CD4-positive, alpha-beta T cell treated with Interleukin-12 subunit alpha and Interleukin-12 subunit beta, for 1 hour (primary cell): ENCODE measurements at regions not wholly inside any gene's neighbourhood (a gene's known extent, or its start where the extent isn't known, plus 50 kb on each side); places are given as distances from the start of the nearest gene placed in this dataset.
"Not testable (repeated sequence)": the region's sequence is repeated elsewhere in the genome, so short reads cannot be mapped to it uniquely, and the experiment has no call there.

Source experiments
- DNase-seq: peaks from one replicate; pipeline ENCODE4 v3.0.0-alpha.2; 2020

DNA sequence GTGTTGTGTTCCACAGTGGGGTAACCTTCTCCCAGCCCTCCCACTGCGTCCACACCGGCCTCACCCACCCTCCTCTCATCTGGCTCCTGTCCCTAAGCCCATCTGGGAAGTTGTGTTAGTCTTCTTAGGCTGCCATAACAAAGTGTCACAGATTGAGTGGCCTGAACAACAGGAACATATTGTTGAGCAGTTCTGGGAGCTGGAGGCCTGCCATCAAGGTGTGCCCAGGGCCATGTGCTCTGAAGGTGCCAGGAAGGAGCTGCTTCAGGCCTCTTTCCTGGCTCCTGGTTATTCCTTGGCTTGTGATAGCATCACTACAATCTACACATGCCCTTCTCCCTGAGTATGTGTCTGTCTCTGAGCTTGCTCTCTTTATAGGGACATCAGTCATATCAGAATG lies 327.6 kb upstream of the COBL start:
- no peak for DNase-seq

DNA sequence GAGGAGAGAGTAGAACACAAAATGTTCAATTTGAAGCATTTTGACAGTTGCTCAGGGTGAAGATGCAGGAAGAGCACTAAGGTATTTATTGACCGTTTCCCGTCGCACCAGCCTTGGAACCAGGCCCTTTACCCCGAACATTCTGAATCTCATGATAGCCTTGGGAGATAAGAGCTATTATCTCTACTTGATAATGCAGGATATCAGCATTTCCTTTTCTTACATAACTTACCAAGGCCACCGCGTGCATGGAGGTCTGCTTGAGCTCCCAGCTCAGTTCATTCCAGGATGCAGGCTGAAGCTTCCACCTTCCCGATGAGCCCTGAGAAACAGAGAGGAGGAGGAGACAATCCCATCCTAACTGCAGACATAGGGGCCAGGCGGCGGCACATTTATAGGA lies 324.2 kb upstream of the COBL start:
- no peak for DNase-seq

DNA sequence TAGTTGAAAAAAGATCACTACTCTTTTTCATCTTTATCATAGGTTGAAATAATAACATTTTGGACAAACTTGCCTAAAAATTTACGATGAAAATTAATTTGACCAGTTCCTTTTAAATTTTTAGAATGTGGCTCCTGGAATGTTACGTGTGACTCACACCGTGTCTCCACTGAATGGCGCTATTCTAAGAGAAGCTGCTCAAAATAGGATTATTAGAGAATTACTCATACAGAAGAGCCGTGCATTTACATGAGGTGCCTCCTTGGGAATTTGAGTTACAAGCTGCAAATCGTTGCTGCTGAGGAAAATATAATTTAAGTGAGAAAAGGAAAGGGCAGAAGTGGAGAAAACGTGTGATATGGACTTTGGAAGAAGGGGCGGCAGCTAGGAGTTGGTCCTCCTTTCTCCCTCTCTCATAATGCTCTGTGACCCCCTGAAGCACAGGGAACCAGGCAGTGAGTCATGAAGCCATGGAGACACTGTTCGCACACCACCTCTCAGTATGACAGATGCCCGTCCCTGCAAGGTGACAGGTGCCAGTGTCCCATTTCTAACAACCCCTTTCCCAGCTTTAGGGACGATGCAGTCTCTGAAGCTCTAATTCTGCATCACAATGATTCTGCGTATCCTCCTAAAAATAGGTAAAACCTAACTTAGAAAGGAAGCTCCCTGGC lies 323.2 kb upstream of the COBL start:
- DNase-seq, result no peak

DNA sequence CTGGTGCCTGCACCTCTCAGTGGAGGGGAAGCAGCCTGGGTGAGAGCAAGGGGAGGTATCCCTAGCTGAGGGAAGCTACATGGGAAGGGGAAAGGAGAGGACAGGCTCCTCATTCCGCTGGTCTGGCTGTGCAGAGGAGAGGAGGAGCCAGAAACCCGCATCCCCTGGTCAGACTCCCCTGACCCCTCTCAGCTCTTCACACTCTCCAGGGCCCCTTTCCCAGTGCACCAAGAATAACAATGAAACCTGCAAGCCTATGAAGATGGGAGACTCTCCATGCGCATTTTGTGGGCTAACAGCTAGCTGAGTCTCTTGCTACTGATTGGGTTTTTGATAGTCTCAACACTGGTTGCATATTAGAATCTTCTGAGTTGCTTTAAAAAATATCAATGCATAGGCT lies 319.9 kb upstream of the COBL start:
- DNase-seq, result no peak

DNA sequence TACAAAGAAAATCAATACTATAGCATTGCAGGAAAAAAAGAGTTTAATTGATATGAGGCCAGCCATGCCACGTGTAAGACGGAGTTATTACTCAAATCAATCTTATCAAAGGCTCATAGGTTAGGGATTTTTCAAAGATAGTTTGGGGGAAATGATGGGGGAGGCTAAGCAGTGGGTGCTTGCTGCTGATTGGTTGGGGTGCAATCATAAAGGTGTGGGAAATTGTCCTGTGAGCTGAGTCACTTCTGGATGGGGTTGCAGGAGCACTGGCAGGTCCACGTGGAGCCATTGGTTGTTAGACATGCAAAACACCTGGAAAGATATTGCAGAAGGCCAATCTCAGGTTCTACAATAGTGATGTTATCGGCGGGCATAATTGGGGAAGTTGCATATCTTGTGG lies 319.2 kb upstream of the COBL start:
- DNase-seq, result no peak

DNA sequence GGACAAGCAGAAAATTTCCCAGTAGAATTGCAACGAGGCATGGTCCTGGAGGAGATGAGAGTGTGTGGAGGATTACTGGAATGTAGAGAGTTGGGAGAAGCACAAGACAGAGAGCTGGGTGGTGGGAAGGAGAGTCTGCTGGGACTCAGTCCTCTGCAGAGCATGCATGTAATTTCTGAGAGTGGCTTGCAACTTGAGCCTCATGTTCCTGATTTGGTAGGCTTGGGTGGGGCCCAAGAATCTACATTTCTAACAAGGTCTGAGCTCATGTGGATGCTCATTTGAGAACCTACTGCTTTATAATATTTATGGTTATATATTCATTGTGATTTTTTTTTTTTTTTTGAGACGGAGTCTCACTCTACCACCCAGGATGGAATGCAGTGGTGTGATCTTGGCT lies 317.9 kb upstream of the COBL start:
- no peak for DNase-seq

DNA sequence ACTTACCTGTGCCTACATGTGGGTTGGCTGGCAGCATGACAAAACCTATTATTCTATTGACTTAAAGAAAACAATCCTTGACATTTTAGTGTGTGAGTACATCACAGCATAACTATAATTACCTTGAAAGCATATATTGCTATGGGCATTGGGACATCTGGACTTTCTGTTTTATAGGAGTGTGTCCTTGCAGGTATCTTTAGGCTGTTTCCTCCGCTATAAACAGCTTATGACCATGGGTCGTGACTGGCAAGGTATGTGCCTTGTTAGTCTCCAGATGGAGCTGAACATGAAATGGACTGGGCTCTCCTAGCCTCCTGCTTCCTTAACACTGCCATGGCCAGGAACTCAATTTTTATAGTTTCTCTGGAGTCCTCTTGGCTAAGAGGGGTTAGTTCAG lies 317.4 kb upstream of the COBL start:
- no peak for DNase-seq

DNA sequence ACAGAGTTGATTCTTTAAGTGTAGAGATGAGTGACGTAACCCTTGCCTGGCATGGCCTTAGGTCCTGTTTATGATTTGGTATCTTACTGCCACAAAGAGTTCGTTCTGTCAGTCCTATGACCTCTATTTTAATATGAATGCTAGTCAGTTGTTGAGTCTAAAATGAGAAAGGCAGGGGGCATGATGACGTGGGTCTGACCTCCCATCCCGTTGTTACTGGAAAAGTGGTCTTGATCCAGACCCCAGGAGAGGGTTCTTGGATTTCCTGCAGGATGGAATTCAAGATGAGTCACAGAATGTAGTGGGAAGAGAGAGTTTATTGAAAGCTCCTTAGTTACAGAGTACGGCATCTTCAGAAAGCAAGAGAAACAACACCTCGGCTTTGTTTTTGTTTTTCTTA lies 317.0 kb upstream of the COBL start:
- DNase-seq, result no peak

DNA sequence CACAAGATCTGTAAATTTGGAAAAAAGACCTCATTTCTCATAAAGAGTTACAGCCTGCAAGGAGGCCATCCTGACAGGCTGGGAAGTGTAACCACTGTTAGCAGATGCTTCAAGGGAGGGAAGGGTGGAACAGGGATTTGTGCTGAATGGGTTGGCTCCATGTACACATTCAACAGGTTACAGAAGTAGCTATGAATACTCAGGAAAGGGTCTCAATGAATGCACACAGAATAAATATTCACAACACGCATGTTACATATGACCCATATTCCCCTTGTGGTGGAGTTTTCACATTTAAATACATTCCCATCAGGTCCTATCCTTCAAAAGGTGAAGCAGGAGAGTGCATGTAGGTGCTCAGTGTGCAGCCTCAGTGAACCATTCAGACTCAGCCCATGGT lies 316.4 kb upstream of the COBL start:
- DNase-seq, result no peak

DNA sequence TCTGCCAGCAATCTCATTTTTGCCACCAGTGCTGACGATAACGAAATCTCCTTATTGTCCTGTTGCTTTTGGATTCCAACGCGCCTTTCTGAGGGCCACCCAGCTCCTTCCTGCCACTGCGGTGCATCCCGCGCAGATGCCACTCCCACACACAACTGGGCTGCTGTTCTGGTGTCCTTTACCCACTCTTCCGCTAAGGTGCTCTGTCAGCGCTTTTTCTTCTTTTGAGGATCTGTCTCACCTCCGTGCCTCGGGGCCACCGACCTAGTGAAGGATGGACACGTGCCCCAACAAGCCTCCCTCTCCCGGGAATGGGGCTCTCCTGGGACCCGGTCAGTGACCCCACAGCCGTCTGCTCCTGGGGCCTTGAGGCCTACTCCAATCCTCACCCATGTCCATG lies 314.3 kb upstream of the COBL start:
- no peak for DNase-seq

DNA sequence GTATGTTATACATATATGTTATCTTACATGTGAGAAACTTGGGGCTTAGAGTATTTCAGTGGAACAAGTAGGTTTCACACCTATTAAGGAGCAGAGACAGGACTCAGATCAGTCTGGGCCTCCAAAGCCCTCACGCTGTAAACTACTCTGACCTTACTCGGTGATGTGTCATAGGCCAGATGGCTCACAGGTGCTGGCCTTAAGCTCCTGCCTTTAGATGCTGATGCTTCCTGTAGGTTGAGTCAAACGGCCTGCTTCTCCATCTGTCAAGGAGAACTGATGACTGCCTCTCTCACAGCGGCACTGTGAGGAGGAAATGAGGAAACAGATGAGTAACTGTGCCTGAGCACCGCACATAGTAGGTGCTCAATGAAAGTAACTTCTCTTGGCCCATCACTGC lies 312.6 kb upstream of the COBL start:
- DNase-seq, result no peak

DNA sequence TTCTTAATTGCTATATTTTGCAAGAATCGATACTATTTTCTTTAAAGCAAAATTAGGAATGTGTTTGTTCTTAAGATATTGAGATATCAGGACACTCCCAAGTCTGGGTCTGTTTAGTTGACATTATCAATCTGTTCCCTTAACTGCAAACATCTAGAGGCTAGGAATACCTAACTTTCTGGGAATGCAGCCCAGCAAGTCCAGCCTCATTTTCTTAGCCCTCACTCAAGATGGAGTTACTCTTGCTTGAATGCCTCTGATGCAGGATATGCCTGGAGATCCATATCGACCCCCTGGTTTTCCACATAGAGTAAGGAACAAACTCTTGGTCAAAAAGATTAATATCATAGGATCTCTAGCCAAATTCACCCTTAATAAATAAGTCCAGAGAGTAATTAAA lies 305.3 kb upstream of the COBL start:
- no peak for DNase-seq

DNA sequence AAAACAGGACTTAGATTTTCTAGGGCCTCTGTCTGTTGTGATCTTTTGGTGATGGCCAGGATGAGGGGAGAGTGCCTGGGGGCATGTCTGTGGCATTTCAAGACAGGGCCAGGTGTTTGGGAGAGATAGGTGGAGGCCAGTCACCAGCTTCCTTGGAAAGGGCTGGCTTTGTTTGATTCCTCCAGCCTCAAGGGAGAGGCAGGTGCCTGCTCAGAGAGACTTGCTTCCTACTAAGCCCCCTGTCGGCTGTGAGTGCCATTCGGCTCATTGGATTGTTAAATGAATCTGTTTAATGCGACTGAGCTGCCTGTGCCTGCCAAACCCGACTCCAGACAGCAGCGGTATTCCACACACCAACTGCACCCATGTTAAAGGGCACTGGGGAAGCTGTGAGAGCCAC lies 304.1 kb upstream of the COBL start:
- no peak for DNase-seq

DNA sequence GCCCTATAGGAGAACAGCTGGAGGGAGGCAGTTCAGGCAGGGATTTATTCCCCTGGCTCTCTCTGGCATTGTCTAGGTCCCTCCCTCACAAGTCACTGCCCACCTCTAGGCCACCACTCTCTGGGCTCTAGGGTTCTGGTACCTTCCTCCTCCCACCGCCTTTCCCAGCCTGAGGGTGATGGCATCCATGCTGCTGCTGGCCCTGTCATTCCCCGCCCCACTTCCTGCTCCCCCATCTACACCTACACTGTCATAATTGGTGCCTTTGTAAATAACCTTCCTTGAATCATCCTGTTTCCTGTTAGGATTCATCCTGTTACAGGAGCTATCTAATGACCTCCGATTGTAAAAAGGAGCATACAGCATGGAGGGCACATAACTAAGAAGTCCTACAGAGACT lies 303.3 kb upstream of the COBL start:
- no peak for DNase-seq

DNA sequence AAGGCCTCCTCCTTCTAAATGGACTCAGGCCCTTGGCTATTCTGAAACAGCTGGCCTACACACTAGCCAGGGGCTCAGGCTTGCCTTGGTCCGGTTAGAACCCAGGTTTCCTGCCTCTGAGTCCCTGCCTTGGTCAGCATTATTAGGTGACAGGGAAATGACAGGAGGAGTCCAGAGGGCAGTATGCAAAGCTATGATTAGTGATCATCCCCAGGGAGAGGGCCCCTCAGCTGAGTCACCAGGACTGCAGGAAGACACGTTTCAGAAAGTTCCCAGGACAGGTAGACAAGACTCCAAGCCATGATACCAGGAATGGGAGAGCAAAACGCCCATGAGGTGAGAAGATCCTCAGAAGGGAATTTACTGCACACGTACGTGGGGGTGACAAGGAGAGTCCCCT lies 301.1 kb upstream of the COBL start:
- no peak for DNase-seq

DNA sequence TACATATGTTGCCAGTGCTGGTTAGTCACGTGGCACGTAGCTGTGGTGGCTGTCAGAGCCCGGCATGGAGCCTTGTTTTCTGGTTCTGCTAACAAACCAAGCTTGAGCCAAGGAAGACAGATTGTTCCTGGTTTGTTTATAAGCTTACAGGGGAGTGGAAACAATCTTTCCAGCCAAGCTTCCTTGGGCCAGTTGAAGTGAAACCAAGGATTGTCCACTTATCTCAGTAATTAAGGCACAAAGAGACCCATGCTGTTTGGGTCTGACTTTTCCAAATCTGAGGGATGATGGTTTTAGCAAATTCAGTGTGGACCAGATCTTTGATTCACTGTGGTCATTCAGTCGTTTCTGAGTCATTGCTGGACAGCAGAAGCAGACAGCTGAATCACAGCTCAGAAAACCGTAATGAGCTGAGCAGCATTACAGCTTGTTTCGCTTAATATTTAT lies 297.3 kb upstream of the COBL start:
- no peak for DNase-seq

DNA sequence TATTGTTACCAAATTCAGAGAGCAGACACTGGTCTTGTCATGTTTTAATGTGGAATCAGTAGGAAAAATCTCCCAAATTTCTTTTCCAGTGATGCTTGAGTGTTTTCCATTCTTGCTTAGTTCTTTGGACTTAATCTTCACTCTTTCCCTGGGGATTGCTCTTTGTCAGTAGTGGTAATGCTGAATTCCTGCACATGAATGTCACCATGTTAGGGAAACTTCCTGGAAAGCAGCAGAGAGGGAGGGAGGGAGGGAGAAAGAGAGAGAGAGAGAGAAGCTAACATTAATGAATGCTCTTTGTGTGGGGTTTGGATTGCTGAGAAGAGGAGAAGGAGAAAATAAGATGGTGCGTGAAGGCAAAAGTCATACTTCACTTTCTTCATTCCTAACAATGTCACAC lies 295.3 kb upstream of the COBL start:
- DNase-seq, result no peak

DNA sequence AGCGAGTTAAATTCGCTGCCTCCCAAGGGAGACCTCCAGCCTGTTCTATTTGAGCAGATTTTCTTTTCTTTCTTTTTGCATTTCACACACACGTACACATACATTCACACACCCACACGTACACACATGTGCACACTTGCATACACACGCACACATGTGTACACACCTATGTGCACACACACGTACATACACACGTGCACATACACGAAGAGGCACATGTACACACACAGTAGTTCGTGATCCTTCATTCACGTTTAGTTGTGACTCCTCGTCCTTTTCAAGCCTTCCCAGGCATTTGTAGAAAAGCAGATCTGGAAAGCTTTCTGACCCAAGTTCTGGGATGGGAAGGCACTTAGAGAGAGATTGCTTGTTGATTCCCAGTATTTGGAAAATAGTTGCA lies 290.8 kb upstream of the COBL start:
- DNase-seq, result no peak

DNA sequence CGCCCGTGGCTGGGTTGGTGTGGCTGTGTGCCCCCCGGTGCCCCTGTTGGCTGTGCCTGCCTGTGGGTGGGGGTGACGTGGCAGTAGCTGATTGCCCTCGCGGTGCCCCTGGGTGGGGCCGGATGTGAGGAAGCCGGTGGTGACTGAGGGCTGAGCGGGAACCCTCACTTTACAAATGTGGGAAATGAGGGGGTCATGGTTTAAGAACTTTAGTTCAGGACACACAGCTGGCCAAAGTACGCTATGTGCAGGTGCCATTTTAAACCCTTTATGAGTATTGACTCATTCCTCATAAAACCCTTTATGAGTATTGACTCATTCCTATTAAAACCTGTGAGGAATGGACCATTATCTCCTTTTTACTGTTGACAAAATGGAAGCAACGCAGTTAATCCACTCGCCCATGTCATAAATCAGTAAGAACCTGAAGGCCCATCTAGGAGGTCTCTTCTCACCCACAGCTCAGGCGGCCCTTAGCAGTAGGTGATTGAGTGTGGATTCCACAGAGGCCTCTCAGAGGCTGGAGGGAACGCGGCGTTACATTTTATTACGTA lies 290.1 kb upstream of the COBL start:
- no peak for DNase-seq

DNA sequence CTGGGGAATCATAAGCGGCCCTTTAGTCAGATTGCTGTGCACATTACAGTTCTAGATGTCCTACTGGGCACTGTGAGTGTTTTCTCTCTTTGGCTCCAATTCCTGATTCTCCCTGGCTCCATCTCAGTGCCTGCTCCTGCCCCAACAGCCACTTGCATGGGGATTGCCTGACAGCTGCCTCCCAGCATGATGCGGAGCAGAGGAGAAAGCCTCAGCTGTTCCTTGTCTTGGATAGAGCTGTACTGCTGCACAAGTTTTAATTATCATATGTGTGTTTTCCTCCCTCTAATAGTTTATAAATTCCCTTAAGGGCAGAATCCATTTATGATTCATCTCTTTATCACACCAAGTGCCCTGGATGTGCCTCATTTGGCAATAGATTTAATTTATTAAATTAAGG lies 285.8 kb upstream of the COBL start:
- no peak for DNase-seq

DNA sequence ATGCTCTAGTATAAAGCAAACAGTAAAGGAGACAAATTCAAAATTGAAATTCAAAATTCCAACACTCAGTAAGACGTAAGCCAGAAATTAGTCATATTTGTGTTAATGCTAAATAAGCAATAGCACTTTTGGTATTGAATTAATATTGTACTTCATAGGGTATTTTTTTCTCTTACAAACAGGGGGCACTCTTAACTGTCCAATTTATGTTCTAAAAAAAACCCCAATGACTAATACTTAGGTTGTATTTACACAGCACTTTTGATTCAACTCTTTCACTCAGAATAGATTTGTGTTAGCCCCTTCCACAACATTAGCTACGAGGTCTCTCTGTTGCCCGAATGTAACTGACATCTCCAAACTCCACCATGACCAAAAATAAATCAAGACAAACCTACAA lies 284.9 kb upstream of the COBL start:
- DNase-seq, result no peak

DNA sequence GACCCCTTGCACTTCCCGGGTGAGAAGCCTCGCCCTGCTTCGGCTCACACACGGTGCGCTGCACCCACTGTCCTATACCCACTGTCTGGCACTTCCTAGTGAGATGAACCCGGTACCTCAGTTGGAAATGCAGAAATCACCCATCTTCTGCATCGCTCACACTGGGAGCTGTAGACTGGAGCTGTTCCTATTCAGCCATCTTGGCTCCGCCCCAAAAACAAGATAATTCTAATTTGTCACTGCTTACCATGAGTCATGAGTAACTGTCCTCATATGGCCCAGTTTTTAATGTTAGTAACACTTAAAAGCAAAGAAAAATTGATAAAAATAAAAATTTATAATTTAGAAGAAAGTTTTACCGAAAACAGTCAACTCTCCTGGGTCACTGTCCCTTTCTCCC lies 283.3 kb upstream of the COBL start:
- not testable (repeated sequence) for DNase-seq

DNA sequence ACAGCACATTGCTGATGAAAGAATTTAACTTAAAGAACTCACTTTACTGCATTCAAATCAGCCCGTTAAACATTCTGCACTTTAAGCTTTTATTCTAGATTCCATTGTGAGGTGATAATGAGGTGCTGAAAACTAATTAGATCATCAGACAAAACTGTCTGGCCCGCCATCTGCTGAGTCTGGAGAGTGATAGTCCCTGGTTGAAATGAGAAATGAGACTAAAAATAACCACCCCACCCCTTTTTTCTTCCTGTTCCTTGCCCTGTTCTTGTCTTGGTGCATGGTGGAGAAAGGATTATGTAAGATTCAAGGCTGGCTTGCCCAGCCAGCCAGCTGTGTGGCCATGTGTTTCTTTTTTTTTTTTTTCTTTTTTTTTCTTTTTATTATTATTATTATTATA lies 277.0 kb upstream of the COBL start:
- DNase-seq, result no peak

DNA sequence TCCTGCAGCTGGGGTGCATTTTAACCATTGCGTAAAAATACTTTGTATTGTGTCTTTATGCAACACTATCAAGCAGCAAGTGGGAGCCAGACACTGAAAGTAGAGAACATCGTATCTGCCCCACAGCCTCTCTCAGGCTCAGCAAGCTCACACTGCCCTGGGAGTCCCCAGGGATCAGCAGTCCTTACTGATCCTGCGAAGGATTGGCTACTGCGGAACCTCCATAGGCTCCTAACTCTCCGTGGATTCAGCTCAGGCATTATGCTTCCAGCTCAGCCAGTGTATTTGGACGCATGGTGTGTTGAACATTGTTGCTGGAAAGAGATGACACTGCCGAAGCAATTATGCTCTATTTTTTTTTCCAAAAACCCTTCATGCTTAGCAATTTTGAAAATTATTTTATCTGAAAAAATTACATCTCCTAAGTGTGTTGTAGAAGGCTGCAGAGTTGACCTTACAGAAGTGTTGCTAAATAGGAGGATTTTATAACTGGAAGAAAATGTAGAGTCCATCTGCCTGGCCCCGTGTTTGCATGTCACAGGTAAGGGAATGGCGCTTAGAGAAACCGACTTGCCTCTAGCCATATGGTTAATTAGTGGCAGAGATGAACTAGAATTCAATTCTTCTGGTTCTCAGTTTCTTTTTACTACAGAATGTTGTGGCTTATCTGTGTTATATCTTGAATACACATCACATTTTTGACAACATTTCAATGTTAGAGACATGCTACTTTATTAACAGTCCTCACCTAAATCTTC lies 276.4 kb upstream of the COBL start:
- DNase-seq, result no peak

DNA sequence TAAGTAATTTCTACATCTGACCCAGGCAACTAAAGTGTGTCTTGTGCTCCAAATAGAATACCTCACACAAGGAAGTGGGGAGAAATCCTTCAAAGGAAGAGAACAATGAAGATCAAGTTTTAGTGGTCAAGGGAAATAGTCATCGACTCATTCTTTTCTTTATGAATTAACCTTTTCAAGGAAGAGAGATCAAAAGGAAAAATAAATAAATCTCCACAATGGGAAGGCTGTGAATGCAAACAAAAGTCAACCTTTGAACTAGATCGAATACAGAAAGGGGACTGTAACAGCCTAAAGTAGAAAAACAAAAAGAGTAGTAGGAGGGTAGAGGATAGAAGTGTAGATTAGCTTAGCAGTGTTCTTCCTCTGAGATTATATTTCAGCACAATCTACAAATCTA lies 274.6 kb upstream of the COBL start:
- DNase-seq, result no peak
